Uterus (tissue), 3 donors: ENCODE measurements at regions not wholly inside any gene's neighbourhood (a gene's known extent, or its start where the extent isn't known, plus 50 kb on each side); places are given as distances from the start of the nearest gene placed in this dataset.
A peak's percentile ranks its signal among the peaks of the same experiment; 100 is the strongest.
"Not testable (repeated sequence)": the region's sequence is repeated elsewhere in the genome, so short reads cannot be mapped to it uniquely, and the experiment has no call there.

ENCODE experiments used
- DNase-seq, 2 donors: peaks; one replicate each; pipeline ENCODE4 v3.0.0-alpha.2; 2019 to 2020
- H3K27ac ChIP-seq, 2 donors: fragments of 200-600 bp; sonication (generic); 1 replicate in 1 of 2; 2 replicates in 1 of 2; pipeline ENCODE4 v1.5.1; 2016 to 2018
- H3K27me3 ChIP-seq, 2 donors: fragments of 200-600 bp; sonication (generic); one replicate each; pipeline ENCODE4 v1.5.1; 2018 to 2019; ENCODE audit warnings: control low read depth in 1 of 2
- H3K36me3 ChIP-seq, 2 donors: fragments of 200-600 bp; sonication (generic); one replicate each; pipeline ENCODE4 v1.5.1; 2019; ENCODE audit warnings: control low read depth in 1 of 2
- H3K4me1 ChIP-seq, 2 donors: fragments of 200-600 bp; sonication (generic); one replicate each; pipeline ENCODE4 v1.5.1; 2018 to 2019; ENCODE audit warnings: control low read depth in 1 of 2
- H3K4me3 ChIP-seq, 2 donors: fragments of 200-600 bp; sonication (generic); 1 replicate in 1 of 2; 2 replicates in 1 of 2; pipeline ENCODE4 v1.5.1; 2018 to 2019; ENCODE audit warnings: mild to moderate bottlenecking in 1 of 2
- H3K9me3 ChIP-seq, 2 donors: fragments of 200-600 bp; sonication (generic); one replicate each; pipeline ENCODE4 v1.5.1; 2019; ENCODE audit warnings: control low read depth in 1 of 2
- POLR2A ChIP-seq, 2 donors: fragments of 450-650 bp; IDR thresholded peaks; one replicate each; pipeline ENCODE4 v1.6.1; 2016; ENCODE audit warnings: antibody characterized with exemption in 2 of 2, mild to moderate bottlenecking in 1 of 2, moderate library complexity in 1 of 2
- intact Hi-C: fragments of 100-400 bp; cut with DNase I; formaldehyde crosslinking; loops from one replicate; pipeline ENCODE4 v1.15.1; 2023; ENCODE audit warnings: low total_unique reads
- TF ChIP-seq, protein P1 (sequence below), 4 experiments: fragments of 200-600 bp in 2 of 4; fragments of 450-650 bp in 2 of 4; sonication (generic) in 2 of 4; IDR thresholded peaks; one replicate each; pipeline ENCODE4 v1.5.1; 2016 to 2019; ENCODE audit warnings: antibody characterized with exemption in 4 of 4, mild to moderate bottlenecking in 2 of 4, moderate library complexity in 1 of 4
- donor health status: DM: yes; HTN: yes; CAD: no.

DNA sequence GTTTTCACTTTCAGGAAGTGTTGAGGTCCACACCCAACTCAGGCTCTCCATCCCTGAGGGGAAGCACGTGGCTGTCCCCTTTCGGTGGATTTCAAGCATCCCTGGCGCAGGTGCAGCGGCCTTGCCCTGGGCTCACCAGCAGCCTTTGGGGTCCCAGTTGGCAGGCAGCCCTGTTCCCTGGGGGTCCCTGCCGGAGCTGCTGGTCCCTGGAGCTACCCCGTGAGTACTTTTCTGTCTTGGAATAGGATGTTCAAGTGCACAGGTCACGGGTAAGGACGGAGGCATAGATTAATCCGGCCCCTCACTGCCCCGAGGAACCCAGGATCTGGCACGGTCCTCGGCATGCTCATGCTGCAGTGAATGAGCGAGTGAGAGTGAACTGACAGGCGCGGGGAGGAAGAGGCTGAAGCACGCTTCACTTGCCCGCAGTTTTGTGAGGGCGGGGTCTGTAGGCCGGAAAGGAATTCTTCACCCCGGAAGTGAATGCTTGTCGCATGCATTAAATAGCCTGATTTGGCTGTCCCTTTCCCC, 117.2 kb upstream of the FAT1 start:
- H3K27ac ChIP-seq: peak overlapping the region; percentile 76 to 83

DNA sequence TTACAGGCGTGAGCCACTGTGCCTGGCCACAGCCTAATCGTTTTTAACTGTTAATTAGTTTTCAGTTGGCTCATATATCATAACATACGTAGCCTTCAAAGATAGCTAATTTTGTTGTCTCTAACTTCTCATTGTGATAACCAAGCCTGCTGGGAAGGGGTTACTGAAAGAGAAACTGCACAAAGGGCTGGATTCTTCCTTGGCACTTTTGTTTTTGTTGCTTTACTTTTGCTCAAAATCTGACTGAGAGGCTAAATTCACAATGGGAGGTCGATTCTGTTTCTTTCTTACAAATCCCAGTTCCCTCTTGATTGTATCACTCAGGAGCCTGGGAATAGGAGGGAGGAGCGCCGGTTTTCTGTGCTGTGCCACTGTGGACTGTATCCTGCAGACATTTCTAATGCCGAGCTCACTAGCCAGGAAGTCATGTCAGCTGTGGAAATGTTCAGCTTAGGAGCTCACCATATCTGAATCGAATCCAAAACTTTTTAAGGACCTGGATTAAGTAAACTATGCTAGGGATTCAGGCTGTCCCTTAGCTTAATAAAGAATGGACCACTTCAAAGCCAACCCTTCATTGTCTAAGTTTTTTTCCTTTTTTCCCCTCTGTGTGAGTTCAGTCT, 120.5 kb upstream of the FAT1 start:
- Histone ChIP-seq H3K4me1 (peaks cover 4 to 6% of the 10 kb centered on the region in 2 donors), H3K27ac (peak overlapping the region; percentile 74 to 83), H3K27me3 (no peaks in the 10 kb centered on the region), H3K9me3 (no peaks in the 10 kb centered on the region), H3K36me3 (no peaks in the 10 kb centered on the region), H3K4me3 (peak overlapping the region; percentile 19 to 25)
- TF ChIP-seq, protein P1, sequence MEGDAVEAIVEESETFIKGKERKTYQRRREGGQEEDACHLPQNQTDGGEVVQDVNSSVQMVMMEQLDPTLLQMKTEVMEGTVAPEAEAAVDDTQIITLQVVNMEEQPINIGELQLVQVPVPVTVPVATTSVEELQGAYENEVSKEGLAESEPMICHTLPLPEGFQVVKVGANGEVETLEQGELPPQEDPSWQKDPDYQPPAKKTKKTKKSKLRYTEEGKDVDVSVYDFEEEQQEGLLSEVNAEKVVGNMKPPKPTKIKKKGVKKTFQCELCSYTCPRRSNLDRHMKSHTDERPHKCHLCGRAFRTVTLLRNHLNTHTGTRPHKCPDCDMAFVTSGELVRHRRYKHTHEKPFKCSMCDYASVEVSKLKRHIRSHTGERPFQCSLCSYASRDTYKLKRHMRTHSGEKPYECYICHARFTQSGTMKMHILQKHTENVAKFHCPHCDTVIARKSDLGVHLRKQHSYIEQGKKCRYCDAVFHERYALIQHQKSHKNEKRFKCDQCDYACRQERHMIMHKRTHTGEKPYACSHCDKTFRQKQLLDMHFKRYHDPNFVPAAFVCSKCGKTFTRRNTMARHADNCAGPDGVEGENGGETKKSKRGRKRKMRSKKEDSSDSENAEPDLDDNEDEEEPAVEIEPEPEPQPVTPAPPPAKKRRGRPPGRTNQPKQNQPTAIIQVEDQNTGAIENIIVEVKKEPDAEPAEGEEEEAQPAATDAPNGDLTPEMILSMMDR (IDR thresholded peaks at IDR 0.05): no peak
- no peak for TF ChIP-seq POLR2A (IDR thresholded peaks at IDR 0.05)
- intact Hi-C loops: no loop called here
- DNase-seq: peak; percentile 17 to 24

More for the DNA sequence above, 117.2 kb upstream of the FAT1 start:
- Histone ChIP-seq H3K4me1 (peaks cover 4 to 6% of the 10 kb centered on the region in 2 donors), H3K27me3 (no peaks in the 10 kb centered on the region), H3K36me3 (no peaks in the 10 kb centered on the region), H3K9me3 (no peaks in the 10 kb centered on the region), H3K4me3 (peak overlapping the region in 1 of 2 donors; percentile 27)
- TF ChIP-seq, protein P1 (IDR thresholded peaks at IDR 0.05): no peak
- no peak for TF ChIP-seq POLR2A (IDR thresholded peaks at IDR 0.05)
- peak; percentile 23 to 43 for DNase-seq
- intact Hi-C loops: no loop called here

DNA sequence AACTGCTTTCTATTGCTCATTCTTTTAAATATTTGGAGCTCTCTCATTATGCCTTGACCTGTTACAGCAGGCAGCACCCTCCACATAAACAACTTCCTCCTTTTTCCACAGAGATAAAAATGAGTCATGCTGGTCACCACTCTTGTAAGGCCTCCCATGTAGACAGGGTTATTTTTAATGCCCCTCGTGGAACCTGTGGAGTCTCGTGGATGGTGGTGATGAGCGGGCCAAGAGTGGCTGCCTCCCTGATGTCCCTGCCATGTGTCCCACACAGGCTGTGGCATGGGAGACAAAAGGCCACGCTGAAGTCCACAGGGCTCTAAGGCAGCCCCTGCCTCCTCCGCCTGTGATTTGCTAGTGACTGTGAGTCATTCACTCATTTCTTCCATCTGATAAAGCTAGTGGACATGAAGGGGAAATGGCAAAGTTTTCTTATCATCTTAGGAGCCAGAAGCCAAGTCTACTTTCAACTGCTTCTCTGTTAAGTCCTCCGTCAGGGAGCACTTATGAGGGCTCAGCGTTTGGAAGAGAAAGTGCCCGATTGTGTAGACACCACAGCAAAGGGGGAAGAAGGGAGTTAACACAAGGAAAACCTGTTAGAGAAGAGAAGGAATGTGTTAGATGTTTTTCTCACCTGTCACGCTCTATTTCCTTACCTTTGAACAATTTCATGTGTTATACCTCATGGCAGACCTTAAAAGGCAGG, 121.6 kb upstream of the FAT1 start:
- intact Hi-C loops: no loop called here
- Histone ChIP-seq H3K4me3 (no peak overlapping the region), H3K36me3 (no peaks in the 10 kb centered on the region), H3K27ac (peak overlapping the region; percentile 74 to 83), H3K4me1 (peaks cover 4 to 6% of the 10 kb centered on the region in 2 donors), H3K27me3 (no peaks in the 10 kb centered on the region), H3K9me3 (peaks cover 0 to 3% of the 10 kb centered on the region in 2 donors)
- no peak for TF ChIP-seq POLR2A (IDR thresholded peaks at IDR 0.05)
- TF ChIP-seq, protein P1 (IDR thresholded peaks at IDR 0.05): no peak
- DNase-seq: peak; percentile 22 to 25

DNA sequence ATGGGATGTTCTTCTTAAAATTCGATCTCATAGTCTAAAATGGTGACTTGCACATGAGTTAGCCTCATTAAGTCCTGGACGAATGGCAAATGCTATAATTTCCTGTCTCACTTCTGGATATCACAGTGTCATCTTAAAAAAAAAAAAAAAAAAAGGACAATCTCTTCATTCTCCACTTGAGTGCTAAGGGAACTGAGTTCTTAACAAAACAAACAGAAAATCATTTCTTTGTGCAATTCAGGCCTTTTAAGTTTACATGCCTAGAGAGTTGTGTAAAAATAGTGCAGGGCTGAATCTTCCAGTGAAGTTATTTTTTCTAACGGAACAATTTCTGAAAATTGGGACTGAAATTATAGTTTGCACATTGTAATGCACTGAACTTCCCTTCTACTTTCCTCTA, 122.8 kb upstream of the FAT1 start:
- TF ChIP-seq POLR2A (IDR thresholded peaks at IDR 0.05): no peak
- TF ChIP-seq, protein P1 (IDR thresholded peaks at IDR 0.05): no peak
- H3K27me3 ChIP-seq: no peaks in the 10 kb centered on the region
- no peaks in the 10 kb centered on the region for H3K36me3 ChIP-seq
- H3K9me3 ChIP-seq: peaks cover 0 to 5% of the 10 kb centered on the region in 2 donors
- H3K4me3 ChIP-seq: no peak overlapping the region
- no peak overlapping the region for H3K27ac ChIP-seq
- no peak for DNase-seq
- peaks cover 4 to 6% of the 10 kb centered on the region in 2 donors for H3K4me1 ChIP-seq
- intact Hi-C loops: no loop called here

DNA sequence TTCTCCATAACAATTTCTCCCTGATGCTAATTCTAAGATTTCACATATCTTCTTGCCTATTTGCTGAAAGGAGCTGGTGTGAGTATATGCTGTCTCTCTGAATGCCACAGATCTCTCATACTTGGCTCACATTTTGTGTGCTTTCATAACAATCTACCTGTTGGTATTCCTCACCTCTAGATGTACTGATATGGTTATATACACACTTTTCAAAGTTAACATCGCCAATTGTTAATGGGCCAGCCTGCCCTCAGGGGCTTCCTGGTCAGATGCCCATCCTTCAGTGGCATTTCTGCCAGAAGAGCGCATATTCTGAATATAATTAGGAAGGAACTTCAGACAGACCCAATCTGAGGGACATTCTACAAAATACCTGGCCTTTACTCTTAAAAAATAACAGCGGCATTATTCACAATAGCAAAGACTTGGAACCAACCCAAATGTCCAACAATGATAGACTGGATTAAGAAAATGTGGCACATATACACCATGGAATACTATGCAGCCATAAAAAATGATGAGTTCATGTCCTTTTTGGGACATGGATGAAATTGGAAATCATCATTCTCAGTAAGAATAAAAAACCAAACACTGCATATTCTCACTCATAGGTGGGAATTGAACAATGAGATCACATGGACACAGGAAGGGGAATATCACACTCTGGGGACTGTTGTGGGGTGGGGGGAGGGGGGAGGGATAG, 123.9 kb upstream of the FAT1 start:
- H3K9me3 ChIP-seq, H3K4me1 ChIP-seq, H3K27me3 ChIP-seq, H3K36me3 ChIP-seq, intact Hi-C loops, DNase-seq, H3K27ac ChIP-seq, H3K4me3 ChIP-seq: not testable (repeated sequence)
